ENCODE measurements at regions not wholly inside any gene's neighbourhood (a gene's known extent, or its start where the extent isn't known, plus 50 kb on each side); places are given as distances from the start of the nearest gene placed in this dataset.
"Not testable (repeated sequence)": the region's sequence is repeated elsewhere in the genome, so short reads cannot be mapped to it uniquely, and the experiment has no call there.

DNA sequence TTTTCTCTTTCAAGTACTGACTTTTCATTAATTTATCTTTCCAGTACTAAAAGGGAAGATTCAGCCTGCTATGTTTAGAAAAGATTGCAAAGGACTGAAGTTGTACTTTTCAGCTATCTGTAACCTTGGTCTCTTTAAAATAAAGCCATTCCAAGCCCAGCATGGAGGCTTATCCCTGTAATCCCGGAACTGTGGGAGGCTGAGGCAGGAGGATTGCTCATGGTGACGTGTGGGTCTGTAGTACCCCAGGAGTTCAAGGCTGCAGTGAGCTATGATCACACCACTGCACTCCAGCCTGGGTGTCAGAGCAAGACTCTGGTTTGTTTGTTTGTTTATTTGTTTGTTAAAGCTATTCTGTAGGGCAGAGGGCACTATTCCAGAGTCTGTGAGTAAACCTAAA, 50.6 kb upstream of the TMEM170B start:
- no peak for DNase-seq

GRCh38 chr6:11486486-11486885, 51.1 kb upstream of the TMEM170B start:
- DNase-seq: no peak

- DNase-seq: no peak
Measured at GRCh38 chr6:11486051-11486450, 51.5 kb upstream of the TMEM170B start.

- DNase-seq: no peak
Measured at GRCh38 chr6:11485271-11485670, 52.3 kb upstream of the TMEM170B start.

GRCh38 chr6:11484441-11484840, 53.1 kb upstream of the TMEM170B start:
- no peak for DNase-seq

DNA sequence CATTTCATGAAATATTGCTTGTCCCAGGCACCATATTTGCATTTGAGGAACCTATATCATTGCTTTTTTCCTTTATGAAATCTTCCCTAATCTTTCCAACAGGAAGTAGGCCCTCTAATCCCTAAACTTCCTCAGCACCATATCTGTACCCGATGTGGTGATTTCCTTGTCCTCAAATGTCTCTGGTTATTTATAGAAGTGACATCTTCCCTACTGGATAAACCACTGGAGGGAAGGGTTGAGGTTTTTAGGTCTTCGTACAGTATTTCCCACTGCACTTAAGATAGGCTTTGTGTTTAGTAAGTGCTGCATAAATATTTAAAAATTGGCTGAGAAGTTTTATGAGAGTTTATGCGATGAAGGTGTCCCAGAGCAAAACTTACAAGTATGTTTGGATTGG, 54.9 kb upstream of the TMEM170B start:
- DNase-seq: no peak

GRCh38 chr6:11480541-11480940, 57.0 kb upstream of the TMEM170B start:
- no peak for DNase-seq

- DNase-seq: no peak
Measured at GRCh38 chr6:11479296-11479695, 58.3 kb upstream of the TMEM170B start.

GRCh38 chr6:11478586-11478985, 59.0 kb upstream of the TMEM170B start:
- no peak for DNase-seq

GRCh38 chr6:11475016-11475415, 62.5 kb upstream of the TMEM170B start:
- no peak for DNase-seq

DNA sequence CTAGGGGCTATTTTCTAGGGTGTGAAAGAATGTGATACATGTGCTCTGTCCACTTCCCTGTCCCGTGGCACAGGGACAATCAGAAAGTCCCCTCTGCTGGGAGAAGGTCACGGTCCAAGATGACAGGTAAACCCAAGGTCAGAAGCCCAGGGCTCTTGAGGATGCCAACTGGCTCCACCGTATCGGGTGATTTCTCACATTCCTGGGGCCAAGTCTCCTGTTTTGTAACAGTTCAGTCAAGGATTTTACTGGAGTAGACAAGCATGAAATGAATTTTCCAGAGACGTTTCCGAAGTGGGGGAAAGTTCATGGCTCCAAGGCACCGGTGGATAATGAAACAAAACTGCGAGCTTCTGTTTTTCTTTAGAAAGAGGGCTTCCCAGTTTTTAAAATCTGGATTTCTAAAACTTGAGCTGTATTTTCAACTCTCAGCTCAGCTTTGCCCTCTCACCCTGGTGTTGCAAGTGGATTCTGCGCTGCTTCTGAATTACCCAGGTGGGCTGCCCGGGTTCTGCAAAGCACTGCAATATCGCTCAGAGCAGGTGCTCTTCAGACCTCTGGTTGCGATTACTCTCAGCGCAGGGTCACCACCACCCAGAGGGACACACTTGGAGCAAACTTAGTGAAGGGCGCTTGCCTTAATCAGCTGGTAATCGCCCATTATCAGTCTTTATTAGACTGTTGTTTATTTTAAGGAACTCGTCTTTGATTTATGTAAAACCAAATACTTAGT, 64.4 kb upstream of the TMEM170B start:
- DNase-seq: peak; percentile 53

- no peak for DNase-seq
Measured at GRCh38 chr6:11471261-11471660, 66.3 kb upstream of the TMEM170B start.

DNA sequence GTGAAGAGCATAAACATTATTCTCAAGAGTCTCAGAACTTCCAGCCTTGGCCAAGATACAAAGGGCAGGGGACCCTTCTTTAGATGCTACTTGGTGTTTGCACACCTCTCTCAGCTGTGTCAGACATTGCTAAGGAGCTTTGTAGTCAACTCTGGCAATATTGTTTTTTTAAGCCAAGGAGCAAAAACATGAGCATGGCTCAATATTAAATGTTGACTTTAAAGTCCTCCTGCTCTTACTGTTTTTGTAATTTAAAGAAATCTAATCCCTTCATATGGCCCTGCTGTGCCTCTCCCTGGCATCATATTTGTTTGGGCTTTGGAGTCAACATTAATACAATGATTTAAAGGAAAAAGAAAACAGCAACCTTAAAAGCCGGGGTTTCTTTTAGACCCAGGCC, 67.9 kb upstream of the TMEM170B start:
- no peak for DNase-seq

DNA sequence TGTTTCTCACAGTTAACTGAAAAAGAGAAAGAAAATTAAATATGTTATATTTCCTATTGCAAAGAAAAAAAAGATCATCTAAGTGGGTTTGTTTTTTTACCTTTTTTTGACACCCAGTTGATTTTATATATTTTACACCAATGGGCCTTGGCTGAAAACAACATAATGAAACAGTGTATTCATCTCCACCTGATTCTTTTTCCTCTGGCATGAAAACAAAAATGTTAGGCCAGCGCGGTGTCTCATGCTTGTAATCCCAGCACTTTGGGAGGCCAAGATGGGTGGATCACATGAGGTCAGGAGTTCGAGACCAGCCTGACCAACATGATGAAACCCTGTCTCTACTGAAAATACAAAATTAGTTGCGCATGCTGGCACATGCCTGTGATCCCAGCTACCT, 69.3 kb upstream of the TMEM170B start:
- DNase-seq: not testable (repeated sequence)

GRCh38 chr6:11467364-11467763, 70.2 kb upstream of the TMEM170B start:
- DNase-seq: no peak

GRCh38 chr6:11463398-11463780, 74.2 kb upstream of the TMEM170B start:
- no peak for DNase-seq

GRCh38 chr6:11462742-11463397, 74.7 kb upstream of the TMEM170B start:
- DNase-seq: no peak

- DNase-seq: no peak
Measured at GRCh38 chr6:11460837-11461661, 76.5 kb upstream of the TMEM170B start.

- DNase-seq: no peak
Measured at GRCh38 chr6:11460001-11460668, 77.4 kb upstream of the TMEM170B start.

DNA sequence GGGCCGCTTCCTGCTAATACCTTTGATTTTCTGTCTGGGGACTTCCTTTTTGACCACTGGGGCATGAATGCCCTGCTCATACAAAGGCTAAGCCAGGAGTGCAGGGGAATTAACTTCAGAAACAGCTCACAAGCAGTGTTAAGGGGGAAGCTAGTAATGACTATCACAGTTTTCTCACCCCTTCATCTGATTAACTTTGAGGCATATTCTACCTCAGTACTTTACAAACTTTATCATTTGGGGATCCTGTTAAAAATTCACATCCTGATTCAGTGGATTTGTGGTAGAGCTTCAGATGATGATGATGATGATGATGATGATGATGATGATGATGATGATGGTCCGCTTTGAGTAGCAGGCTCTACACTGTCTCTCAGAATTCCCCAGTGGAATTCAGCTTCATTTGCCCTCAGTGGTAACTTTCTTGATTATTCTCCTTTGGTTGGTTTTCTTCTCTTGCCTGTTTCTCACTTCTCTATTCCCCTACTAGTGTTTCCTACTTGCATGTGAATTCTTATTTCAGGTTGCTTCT, 78.4 kb upstream of the TMEM170B start:
- DNase-seq: no peak

DNA sequence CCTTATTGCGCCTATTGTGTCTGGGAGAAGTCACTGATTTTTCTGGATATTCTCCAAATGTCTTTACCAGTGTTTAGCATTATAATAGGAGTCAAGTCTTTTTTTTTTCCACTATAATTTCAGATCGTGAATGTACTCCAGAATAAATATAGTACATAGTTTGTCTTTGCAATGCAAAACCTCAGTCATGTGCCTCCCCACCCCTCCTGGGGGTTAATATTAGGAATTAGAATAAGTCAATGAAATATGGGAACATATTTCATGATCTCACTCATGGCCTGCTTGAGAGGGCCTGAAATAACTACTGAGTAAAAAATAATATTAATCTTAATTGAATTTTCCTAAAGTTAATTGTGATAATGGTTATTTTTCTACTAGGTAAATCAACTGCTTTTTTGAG, 79.0 kb upstream of the TMEM170B start:
- DNase-seq: no peak

GRCh38 chr6:11457422-11457821, 80.1 kb upstream of the TMEM170B start:
- DNase-seq: not testable (repeated sequence)

- not testable (repeated sequence) for DNase-seq
Measured at GRCh38 chr6:11452106-11452505, 85.4 kb upstream of the TMEM170B start.
